IMR-90 (cell line): ENCODE measurements at regions not wholly inside any gene's neighbourhood (a gene's known extent, or its start where the extent isn't known, plus 50 kb on each side); places are given as distances from the start of the nearest gene placed in this dataset.

Source experiments
- ATAC-seq: fragments of 200-7000 bp; cut with Tn5 transposase; 2 replicates; pipeline ENCODE4 v1.9.1; 2020; ENCODE audit warnings: low read depth, mild to moderate bottlenecking, moderate library complexity
- BruUV-seq: library from RNA; stranded (reverse); fragments of 400-500 nt; replicated peaks from 2 replicates; lab custom pipeline; 2021; lab: Mats Ljungman, UMichigan
- CTCF ChIA-PET: fragments of 300-600 bp; formaldehyde crosslinking; extraction: SDS; loops from one replicate; lab custom pipeline; 2021; ENCODE audit warnings: antibody characterized with exemption; lab: Yijun Ruan, JAX
- POLR2A ChIA-PET: fragments of 300-600 bp; sonication (Branson Sonifier 250); formaldehyde crosslinking; loops from one replicate; lab custom pipeline; 2022; ENCODE audit warnings: antibody characterized with exemption; ENCODE audit not compliant: unreplicated experiment; lab: Charles Lee
- DNase-seq: peaks from one replicate; pipeline ENCODE4 v3.0.0; 2013
- H2AFZ ChIP-seq: replicated peaks from 2 replicates; pipeline ENCODE3; 2013; ENCODE audit warnings: low read length, mild to moderate bottlenecking; ENCODE audit not compliant: poor library complexity
- H2AK5ac ChIP-seq: 2 replicates; pipeline ENCODE4 v1.6.1; 2013; ENCODE audit warnings: low read depth, low read length, inconsistent platforms
- H2AK9ac ChIP-seq: replicated peaks from 2 replicates; pipeline ENCODE3; 2013; ENCODE audit warnings: mild to moderate bottlenecking, low read depth, low read length, moderate library complexity; ENCODE audit not compliant: poor library complexity
- H2BK120ac ChIP-seq: 2 replicates; pipeline ENCODE4 v1.6.1; 2013; ENCODE audit warnings: low read depth, low read length, inconsistent platforms
- H2BK15ac ChIP-seq: 3 replicates; pipeline ENCODE4 v1.6.1; 2013; ENCODE audit warnings: low read depth, low read length, inconsistent platforms
- H2BK20ac ChIP-seq: 2 replicates; pipeline ENCODE4 v1.6.1; 2013; ENCODE audit warnings: low read depth, mild to moderate bottlenecking, inconsistent platforms, low read length, moderate library complexity
- H2BK5ac ChIP-seq: 2 replicates; pipeline ENCODE4 v1.6.1; 2013; ENCODE audit warnings: mild to moderate bottlenecking, low read depth, low read length, inconsistent platforms; ENCODE audit not compliant: poor library complexity, severe bottlenecking
- H3K14ac ChIP-seq: replicated peaks from 2 replicates; pipeline ENCODE4 v1.6.1; 2013; ENCODE audit warnings: low read depth, low read length, inconsistent platforms
- H3K18ac ChIP-seq: 2 replicates; pipeline ENCODE4 v1.6.1; 2013; ENCODE audit warnings: low read depth, low read length, control low read depth
- H3K23ac ChIP-seq: 2 replicates; pipeline ENCODE4 v1.6.1; 2013; ENCODE audit warnings: low read depth, low read length, inconsistent platforms
- H3K27ac ChIP-seq: 2 replicates; pipeline ENCODE4 v1.5.1; 2013; ENCODE audit warnings: mild to moderate bottlenecking, control low read depth, low read length; ENCODE audit not compliant: insufficient read depth
- H3K27me3 ChIP-seq: 2 replicates; pipeline ENCODE4 v1.6.1; 2013; ENCODE audit warnings: low read length; ENCODE audit not compliant: control insufficient read depth, insufficient read depth
- H3K36me3 ChIP-seq: 2 replicates; pipeline ENCODE4 v1.6.1; 2013; ENCODE audit warnings: low read length, mixed read lengths; ENCODE audit not compliant: control insufficient read depth, insufficient read depth
- H3K4ac ChIP-seq: 2 replicates; pipeline ENCODE4 v1.6.1; 2013; ENCODE audit warnings: low read depth, low read length, inconsistent platforms
- H3K4me1 ChIP-seq: 2 replicates; pipeline ENCODE4 v1.6.1; 2013; ENCODE audit warnings: low read length, mixed read lengths; ENCODE audit not compliant: control insufficient read depth, insufficient read depth
- H3K4me2 ChIP-seq: 2 replicates; pipeline ENCODE4 v1.6.1; 2013; ENCODE audit warnings: low read depth, mild to moderate bottlenecking, control low read depth, low read length, moderate library complexity
- H3K4me3 ChIP-seq: 2 replicates; pipeline ENCODE4 v1.5.1; 2013; ENCODE audit warnings: low read depth, mild to moderate bottlenecking, control low read depth, low read length, moderate library complexity; ENCODE audit not compliant: insufficient read depth
- H3K56ac ChIP-seq: 2 replicates; pipeline ENCODE4 v1.6.1; 2013; ENCODE audit warnings: low read length, inconsistent platforms; ENCODE audit not compliant: insufficient read depth; ENCODE audit errors: extremely low read depth
- H3K79me1 ChIP-seq, 2 experiments: 2 replicates each; pipeline ENCODE4 v1.6.1; 2013; ENCODE audit warnings: low read length in 2 of 2, inconsistent platforms in 1 of 2, low read depth in 1 of 2
- H3K9ac ChIP-seq: 2 replicates; pipeline ENCODE4 v1.6.1; 2013; ENCODE audit warnings: low read depth, low read length, control low read depth
- H3K9me1 ChIP-seq: 2 replicates; pipeline ENCODE4 v1.6.1; 2013; ENCODE audit warnings: low read length, inconsistent platforms; ENCODE audit not compliant: insufficient read depth
- H3K9me3 ChIP-seq: 2 replicates; pipeline ENCODE4 v1.6.1; 2013; ENCODE audit warnings: low read length; ENCODE audit not compliant: control insufficient read depth, insufficient read depth
- H4K20me1 ChIP-seq: 2 replicates; pipeline ENCODE4 v1.6.1; 2013; ENCODE audit warnings: low read length, inconsistent platforms; ENCODE audit not compliant: insufficient read depth
- H4K5ac ChIP-seq: 2 replicates; pipeline ENCODE4 v1.6.1; 2013; ENCODE audit warnings: mild to moderate bottlenecking, low read depth, low read length, control low read depth
- H4K8ac ChIP-seq, 2 experiments: 2 replicates each; pipeline ENCODE4 v1.6.1; 2013; ENCODE audit warnings: low read depth in 2 of 2, low read length in 2 of 2, control low read depth in 1 of 2, inconsistent platforms in 1 of 2
- H4K91ac ChIP-seq: 2 replicates; pipeline ENCODE4 v1.6.1; 2013; ENCODE audit warnings: low read depth, low read length, inconsistent platforms; ENCODE audit not compliant: insufficient read depth
- BHLHE40 ChIP-seq: fragments of 150-350 bp; IDR thresholded peaks from 2 replicates; pipeline ENCODE4 v1.6.1; 2016; ENCODE audit warnings: mild to moderate bottlenecking, low read depth, low read length
- FOS ChIP-seq: fragments of 150-350 bp; IDR thresholded peaks from 2 replicates; pipeline ENCODE4 v1.6.1; 2016; ENCODE audit warnings: low read depth, low read length
- MAFK ChIP-seq: IDR thresholded peaks from 2 replicates; pipeline ENCODE4 v1.6.1; 2012; ENCODE audit warnings: low read depth, low read length, improper control_type of control experiment
- RAD21 ChIP-seq: IDR thresholded peaks from 2 replicates; pipeline ENCODE4 v1.6.1; 2012; ENCODE audit warnings: low read length, improper control_type of control experiment
- RCOR1 ChIP-seq: IDR thresholded peaks from 2 replicates; pipeline ENCODE4 v1.6.1; 2012; ENCODE audit warnings: mild to moderate bottlenecking, low read length, improper control_type of control experiment; ENCODE audit not compliant: insufficient replicate concordance
- SMC3 ChIP-seq: fragments of 150-350 bp; IDR thresholded peaks from 2 replicates; pipeline ENCODE4 v1.6.1; 2016; ENCODE audit warnings: low read depth, mild to moderate bottlenecking, antibody characterized with exemption, low read length, moderate library complexity
- WGBS, 2 experiments: methylation state at CpG; one replicate each; pipeline versions ENCODE4 v1.1.5 to v1.1.7; 2013; ENCODE audit warnings: missing lambda C conversion rate in 2 of 2; ENCODE audit not compliant: insufficient read length in 1 of 2; ENCODE audit errors: extremely low coverage in 2 of 2; 5-methylcytosine and 5-hydroxymethylcytosine counted together
- dilution Hi-C: fragments of 300-500 bp; cut with HindIII; formaldehyde crosslinking; loops from one replicate; pipeline ENCODE4 v1.14.3; 2018; ENCODE audit warnings: low sequenced_read_pairs; ENCODE audit not compliant: unreplicated experiment
- in situ Hi-C: fragments of 300-500 bp; cut with MboI; formaldehyde crosslinking; loops from 3 replicates; pipeline ENCODE4 v1.14.3; 2019; ENCODE audit warnings: low sequenced_read_pairs, inconsistent platforms, mixed read lengths
- intact Hi-C: fragments of 100-400 bp; cut with micrococcal nuclease; formaldehyde crosslinking; loops from 2 replicates; pipeline ENCODE4 v1.10.0; 2022
- TF ChIP-seq, protein P1 (sequence below): fragments of 150-350 bp; IDR thresholded peaks from 2 replicates; pipeline ENCODE4 v1.6.1; 2017; ENCODE audit warnings: mild to moderate bottlenecking, antibody characterized with exemption, low read length, low read depth

DNA sequence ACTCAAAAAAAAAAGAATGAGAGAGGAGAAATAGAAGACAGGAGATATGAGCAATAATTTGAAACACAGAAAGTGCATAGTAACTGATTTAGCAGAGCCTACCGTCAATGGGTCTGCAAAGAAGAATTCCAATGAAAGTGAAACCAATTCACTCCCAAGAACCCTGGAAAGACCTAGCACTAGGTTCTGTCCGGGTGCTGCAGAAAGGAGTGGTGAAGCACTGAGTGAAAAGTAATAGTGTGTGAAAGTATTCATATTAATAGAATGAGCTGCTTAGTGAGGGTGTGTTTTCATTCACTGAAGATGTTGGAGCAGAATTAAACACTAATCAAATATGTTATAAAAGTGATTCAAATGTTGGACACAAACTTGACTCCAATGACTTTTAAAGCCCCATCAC is 51.3 kb upstream of the SLC30A5 start:
- Histone ChIP-seq H2BK5ac (no peak overlapping the region), H3K27ac (no peak overlapping the region), H4K91ac (no peak overlapping the region), H2BK15ac (no peak overlapping the region), H3K27me3 (no peaks in the 10 kb centered on the region; the same call in 1 of the 2 replicates), H2AFZ (peak overlapping the region; percentile 80), H3K56ac (no peak overlapping the region), H4K8ac (peak overlapping the region in 1 of 2 experiments; percentile 62; a peak in 2 of 4 replicates), H2AK5ac (no peak overlapping the region), H3K9ac (no peak overlapping the region), H3K14ac (no peak overlapping the region), H3K4me1 (no peaks in the 10 kb centered on the region), H3K9me1 (no peaks in the 10 kb centered on the region), H3K18ac (no peak overlapping the region), H2BK120ac (no peak overlapping the region), H3K79me1 (no peaks in the 10 kb centered on the region), H2BK20ac (no peak overlapping the region), H3K23ac (no peak overlapping the region), H3K4me2 (no peak overlapping the region), H4K20me1 (no peaks in the 10 kb centered on the region), H4K5ac (0 out of 2 replicates have a peak overlapping the region, but pooled peaks have one; percentile 68), H3K36me3 (no peaks in the 10 kb centered on the region), H3K4me3 (no peak overlapping the region), H3K9me3 (no peaks in the 10 kb centered on the region), H2AK9ac (no peak overlapping the region), H3K4ac (no peak overlapping the region)
- intact Hi-C loops (loop anchor here (2.0 to 10.0 kb wide), 2 partner anchors 326 to 1878 kb away; partner anchors contain the start of genes AK6, RAD17 and TAF9), dilution Hi-C loops (no loop called here), in situ Hi-C loops (no loop called here)
- TF ChIP-seq FOS (no peak), RAD21 (no peak), BHLHE40 (no peak), MAFK (no peak), SMC3 (no peak), RCOR1 (no peak)
- TF ChIP-seq, protein P1, sequence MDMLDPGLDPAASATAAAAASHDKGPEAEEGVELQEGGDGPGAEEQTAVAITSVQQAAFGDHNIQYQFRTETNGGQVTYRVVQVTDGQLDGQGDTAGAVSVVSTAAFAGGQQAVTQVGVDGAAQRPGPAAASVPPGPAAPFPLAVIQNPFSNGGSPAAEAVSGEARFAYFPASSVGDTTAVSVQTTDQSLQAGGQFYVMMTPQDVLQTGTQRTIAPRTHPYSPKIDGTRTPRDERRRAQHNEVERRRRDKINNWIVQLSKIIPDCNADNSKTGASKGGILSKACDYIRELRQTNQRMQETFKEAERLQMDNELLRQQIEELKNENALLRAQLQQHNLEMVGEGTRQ: no peak
- BruUV-seq: no TSS peak
- POLR2A ChIA-PET: no interaction called here
- ATAC-seq (no peak; the same call in 1 of the 2 replicates), DNase-seq (no peak)
- WGBS, 2 experiments: no CpG with 5 or more reads among the region's 2 CpGs
- CTCF ChIA-PET: interaction anchor here (1.5 kb wide), 1 partner anchor 51 kb away, joined by 6 read pairs; the partner anchor contains the start of gene SLC30A5
